SK-MEL-5 (cell line): ENCODE measurements at regions not wholly inside any gene's neighbourhood (a gene's known extent, or its start where the extent isn't known, plus 50 kb on each side); places are given as distances from the start of the nearest gene placed in this dataset.
A peak's percentile ranks its signal among the peaks of the same experiment; 100 is the strongest.

Experiments
- DNase-seq: peaks from one replicate; pipeline ENCODE4 v3.0.0-alpha.2; 2016; ENCODE audit warnings: low read depth, low spot score
- in situ Hi-C: cut with HindIII; loops from 2 replicates; pipeline ENCODE4 v1.10.0; 2016; ENCODE audit warnings: low sequenced_read_pairs, high pct_unique_total_duplicates, low pct_unique_long_range_greater_than_20kb

DNA sequence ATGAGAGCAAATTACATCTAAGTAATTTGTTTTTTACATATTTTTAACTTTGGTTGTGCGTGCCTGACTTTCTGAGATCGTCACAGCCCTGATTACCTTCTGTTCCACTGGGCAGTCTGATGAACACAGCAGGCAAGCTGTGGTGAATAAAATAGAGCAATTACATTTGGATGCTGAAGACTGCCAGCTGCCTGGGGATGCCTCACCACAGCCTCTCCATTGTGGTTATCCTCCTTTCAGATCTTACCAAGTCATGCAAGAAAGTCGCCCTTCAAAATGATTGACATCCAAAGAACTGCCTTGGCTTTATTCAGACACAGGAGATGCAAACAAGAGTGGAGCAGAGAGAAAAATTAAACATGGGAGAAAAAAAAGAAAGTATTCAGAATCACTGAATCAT lies 456.6 kb upstream of the TMPO start:
- DNase-seq = no peak
- in situ Hi-C loops = no loop called here

DNA sequence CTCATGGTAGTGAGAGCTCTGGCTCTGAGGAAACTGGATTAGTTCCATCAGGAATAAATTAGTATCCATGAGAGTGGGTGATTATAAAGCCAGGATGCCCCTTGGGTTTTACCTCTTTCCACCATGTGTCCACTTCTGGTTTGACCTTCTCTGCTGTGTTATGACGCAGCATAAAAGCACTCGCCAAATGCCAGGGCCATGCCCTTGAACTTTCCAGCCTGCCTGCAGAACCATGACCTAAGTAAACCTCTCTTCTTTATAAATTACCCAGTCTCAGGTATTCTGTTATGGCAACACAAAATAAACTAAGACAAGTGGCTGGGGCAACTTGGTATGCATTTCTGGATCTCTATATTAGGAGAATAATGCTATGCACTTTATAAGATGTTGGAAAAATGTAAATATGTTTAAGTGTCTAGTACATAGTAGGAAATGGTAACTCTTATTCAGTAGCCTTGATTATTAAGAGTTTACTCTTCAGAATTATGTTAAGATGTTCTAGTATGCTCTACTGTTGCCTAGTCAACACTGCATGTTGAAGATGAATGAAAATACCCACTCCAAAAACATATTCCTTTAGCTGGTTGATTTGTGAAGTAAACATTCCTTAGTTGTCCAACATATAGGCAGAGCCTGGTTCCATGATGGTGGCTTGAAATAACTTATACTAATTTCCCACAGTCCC lies 455.6 kb upstream of the TMPO start:
- no peak for DNase-seq
- in situ Hi-C loops = no loop called here

DNA sequence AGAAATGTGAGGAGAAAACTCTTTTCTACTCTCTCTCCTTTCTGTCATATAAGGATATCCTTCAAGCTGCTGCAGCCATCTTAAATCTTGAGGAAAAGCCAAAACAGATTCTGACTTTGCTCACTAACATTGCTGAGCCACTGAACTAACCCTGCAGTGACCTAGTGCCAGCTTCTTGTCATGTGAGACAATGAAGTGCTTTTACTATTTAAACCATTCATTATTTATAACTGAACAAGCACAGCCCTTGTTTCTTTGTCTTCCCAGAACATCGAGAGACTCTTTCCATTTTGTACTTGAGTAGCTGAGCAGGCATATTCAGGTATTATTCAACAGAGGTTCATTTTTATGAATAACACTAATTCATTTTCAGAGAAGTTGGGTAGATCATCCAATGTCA lies 455.0 kb upstream of the TMPO start:
- DNase-seq = peak; percentile 76
- in situ Hi-C loops = no loop called here

DNA sequence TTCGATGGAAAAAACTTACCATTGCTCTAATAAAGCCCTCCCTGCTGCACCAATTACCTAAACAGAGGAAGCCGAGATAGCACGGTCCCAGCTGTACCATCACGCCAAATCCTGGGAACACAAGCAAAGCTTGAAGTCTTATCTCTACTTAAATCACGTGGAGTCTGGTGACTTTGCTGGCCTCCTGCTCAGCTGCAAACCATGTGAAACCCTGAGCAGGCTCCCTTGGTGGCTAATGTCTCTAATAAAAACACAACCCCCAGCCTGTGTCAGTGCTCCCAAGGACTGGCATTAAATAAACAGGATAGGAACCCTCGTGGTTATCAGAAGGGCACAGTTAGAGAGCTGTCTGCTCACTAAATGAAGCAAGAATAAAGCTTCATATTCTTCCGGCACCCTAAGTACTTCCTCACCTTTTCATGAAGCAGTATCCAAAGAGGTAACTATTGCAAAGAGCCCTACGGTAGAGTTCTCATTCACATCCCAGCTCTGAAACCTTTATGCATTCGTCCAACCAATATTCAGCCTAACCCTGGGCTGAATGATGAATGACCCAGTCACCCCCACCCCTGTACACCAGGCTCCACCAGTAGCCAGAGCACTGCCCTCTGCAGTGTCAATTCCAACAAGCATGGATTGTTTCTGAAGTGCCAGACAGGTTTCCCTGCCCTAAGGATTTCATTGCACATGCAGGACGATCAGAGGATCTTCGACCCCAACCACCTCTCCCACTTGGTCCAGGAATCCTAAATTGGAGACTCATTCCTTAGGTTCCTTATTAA lies 452.7 kb upstream of the TMPO start:
- in situ Hi-C loops = no loop called here
- peak; percentile 80 for DNase-seq

DNA sequence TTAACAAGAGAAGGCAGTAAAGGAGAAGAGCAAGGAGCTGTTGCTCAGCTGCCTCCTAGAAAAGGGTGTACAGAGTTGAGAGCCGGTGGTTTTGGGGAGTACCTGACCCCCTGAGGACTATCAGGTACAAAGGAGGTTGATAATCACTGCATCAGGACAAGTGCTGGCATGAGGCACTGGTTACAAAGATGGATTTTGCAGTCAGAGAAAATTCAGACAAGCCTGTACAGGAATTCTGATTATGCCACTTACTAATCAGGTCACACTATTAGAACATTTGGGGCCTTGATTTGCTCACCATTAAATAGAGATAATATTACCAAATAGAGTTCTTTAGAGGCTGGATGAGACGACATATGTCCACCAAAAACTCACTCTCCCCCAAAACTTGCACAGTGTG lies 450.9 kb upstream of the TMPO start:
- in situ Hi-C loops = no loop called here
- no peak for DNase-seq

DNA sequence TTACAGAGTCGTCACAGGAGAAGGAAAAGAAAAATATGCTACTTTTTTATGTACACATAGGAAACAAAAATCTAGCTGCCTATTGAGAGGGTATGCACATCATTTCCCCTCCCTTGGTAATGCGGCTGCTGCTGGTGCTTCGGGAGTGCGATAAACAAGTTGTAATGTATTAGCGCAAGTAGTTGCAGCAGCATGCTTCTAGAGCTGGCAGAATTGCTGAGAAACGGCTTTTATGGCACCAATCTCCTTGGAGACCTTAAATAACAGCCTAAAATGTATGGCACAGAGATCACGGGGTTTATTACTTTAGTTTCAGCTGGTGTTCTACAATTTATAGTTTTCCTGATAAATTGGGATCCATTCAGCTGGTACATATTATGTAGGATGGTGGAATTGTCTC lies 447.6 kb upstream of the TMPO start:
- in situ Hi-C loops = no loop called here
- DNase-seq = no peak

DNA sequence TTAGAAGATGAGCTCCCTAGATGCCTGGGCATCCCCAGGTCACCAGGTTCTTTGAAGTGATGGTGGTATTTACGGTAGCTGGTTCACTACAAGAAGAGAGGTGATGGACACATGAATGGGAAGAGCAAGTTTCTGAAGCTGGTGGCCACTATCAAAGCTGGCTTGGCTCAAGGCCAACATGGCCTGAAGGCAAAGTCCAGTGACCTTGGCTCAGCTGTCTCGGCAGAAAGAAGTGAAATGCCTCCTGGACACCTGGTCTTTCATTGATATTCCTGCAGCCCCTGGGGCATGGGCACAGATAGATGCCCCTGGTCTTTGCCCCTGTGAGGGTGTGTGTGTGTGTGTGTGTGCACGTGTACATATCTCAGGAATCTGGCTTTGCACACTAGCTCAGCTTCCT lies 441.8 kb upstream of the TMPO start:
- DNase-seq = no peak

DNA sequence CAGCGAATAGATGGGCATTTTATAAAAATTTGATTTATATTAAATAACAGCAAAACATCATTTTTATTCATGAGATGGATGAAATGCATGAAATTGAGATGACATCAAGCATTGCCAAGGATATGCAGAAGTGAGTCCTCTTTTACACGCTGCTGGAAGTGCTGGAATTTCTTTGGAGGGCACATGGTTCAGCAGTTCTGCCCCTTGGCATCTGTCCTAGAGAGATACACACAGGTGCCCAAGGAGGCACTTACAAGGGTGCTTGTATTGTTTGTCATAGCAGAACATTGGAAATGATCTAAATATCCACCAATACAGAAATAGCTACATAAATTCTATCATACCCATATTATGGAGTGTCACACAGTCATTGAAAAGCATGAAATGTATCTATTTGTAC lies 441.1 kb upstream of the TMPO start:
- no peak for DNase-seq
- in situ Hi-C loops = no loop called here

More for the DNA sequence above, 441.8 kb upstream of the TMPO start:
- in situ Hi-C loops = no loop called here

DNA sequence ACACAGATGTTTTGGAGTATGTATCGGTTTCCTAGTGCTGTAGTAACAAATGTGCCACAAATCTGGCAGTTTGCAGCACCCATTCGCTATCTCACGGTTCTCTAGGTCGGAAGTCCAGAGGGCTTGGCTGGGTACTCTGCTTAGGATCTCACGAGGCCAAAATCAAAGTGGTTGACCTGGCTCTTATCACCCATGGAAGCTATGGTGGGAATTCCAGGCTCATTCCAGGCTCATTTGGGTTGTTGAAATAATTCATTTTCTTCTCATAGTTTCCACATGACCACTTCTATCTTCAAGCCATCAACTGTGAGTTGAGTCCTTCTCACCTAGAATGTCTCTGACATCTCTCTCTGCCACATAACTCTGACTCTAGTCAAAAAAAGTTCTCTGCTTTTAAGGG lies 431.0 kb upstream of the TMPO start:
- in situ Hi-C loops = no loop called here
- DNase-seq = no peak

DNA sequence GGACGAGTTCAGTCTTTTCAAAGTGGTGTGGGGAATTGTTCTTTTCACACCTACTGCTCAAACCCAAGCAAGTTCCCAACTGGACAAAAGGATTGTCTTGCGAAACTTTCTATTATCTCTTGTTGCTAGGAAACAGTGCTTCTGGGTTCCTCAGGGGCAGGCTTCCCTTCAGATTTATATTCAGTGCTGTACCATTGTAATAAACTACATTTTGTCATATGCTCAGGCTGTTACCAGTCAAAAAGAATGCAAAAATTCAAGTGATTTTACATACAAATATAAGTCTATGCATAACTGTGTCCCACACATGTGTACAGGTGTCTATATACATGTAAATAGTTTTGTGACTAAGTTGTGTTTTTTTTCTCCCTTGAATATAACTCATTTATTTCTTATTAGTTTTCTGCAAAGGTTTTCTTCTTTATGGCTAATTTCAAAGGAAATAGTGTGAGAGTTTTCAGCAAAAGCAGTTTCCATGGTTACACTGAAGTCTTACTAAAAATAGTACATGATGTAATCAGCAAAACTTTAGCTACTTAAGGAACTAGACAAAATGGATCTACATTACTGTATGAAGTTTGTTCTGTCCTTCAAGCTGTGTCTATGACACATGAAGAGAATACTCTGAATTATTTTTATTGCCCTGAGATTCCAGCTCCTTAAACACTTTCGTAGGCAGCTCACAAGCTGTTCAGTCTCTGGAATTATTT lies 430.2 kb upstream of the TMPO start:
- in situ Hi-C loops = no loop called here
- DNase-seq = no peak

DNA sequence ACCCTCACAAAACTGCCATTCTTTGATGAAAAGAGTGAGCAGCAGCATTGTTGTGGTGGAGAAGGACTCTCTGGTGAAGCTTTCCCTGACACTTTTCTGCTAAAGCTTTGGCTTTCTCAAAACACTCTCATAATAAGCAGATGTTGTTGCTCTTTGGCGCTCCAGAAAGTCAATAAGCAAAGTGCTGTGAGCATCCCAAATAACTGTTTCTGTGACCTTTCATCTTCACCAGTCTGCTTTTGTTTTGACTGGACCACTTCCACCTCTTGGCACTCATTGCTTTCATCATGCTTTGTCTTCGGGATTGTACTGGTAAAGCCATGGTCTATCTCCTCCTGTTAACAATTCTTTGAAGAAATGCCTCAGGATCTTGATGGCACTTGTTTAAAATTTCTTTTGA lies 424.7 kb upstream of the TMPO start:
- DNase-seq = no peak
- in situ Hi-C loops = no loop called here

DNA sequence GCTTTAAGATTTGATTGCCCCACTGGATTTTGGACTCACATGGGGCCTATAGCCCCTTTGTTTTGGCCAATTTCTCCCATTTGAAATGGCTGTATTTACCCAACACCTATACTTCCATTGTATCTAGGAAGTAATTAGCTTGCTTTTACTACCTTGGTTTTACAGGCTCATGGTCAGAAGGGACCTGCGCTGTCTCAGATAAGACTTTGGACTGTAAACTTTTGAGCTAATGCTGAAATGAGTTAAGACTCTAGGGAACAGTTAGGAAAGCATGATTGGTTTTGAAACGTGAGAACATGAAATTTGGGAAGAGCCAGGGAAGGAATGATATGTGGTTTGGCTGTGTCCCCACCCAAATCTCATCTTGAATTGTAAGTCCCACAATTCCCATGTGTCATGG lies 419.0 kb upstream of the TMPO start:
- in situ Hi-C loops = no loop called here
- no peak for DNase-seq

DNA sequence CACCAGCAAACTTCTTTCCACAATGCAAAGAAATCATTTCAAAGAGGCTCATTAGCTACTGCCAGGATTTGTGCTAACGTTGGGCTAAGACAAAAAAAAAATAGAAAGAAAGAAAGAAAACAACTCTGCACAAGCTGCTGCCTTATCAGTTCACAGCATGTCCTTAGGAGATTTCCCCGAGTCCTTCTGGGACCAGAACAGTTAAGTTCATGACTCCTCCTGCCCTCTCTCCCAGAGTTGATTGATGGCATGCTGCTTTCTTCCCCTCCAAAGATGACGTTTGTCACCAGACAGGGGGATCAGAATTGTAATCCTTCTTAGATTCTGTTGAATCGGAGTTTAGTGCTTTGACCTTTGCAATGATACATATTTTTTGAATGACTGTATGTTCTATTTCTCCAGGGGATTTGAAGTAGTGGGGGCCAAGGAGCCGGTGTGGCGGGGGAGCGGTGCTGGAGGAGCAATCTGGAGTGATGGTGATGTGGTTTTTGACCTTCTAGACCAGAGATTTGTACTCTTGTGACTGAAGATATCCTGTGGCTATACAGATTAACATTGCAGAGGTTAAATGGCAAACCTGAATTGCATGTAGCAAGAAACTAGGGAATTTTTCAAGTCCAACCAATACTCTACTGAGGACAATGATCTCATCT lies 409.2 kb upstream of the TMPO start:
- no peak for DNase-seq
- in situ Hi-C loops = no loop called here

DNA sequence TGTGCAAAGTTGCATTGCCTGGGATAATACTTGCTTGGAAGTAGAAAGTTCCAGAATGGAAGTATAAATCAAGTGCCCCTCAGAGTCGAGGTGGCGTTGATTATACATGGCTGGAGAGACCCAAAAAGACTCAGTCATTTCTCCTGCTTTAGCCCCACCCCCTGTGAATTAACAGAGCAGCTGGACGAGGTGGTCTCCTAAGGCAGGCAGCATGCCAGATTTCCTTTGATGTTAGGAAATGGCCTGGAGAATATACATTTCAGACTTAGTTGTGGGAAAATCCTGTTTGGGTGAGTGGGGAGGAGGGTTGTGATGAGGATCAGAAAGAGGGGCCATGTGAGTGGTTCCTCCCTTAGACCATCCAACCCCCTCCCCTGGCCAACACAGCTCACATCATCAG lies 406.1 kb upstream of the TMPO start:
- no peak for DNase-seq
- in situ Hi-C loops = no loop called here

DNA sequence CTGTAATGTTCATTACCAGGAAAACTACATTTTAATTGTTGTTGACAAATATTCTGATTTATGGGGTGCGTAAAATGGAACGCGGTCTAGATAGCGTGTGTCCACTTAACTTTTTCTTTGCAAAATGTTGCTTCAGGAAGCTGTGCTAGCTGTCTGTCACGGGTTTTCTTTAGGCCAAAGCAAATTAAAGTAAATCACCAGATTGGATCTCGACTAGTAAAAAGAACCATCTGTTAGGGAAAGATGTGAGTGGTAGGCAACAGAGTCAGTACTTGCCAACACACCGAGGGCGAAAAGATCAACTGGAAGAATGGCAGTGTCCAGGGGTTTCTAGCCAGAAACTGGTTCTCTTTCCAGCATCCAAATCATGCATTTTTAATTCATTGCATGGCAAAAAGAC lies 404.9 kb upstream of the TMPO start:
- in situ Hi-C loops = no loop called here
- no peak for DNase-seq

DNA sequence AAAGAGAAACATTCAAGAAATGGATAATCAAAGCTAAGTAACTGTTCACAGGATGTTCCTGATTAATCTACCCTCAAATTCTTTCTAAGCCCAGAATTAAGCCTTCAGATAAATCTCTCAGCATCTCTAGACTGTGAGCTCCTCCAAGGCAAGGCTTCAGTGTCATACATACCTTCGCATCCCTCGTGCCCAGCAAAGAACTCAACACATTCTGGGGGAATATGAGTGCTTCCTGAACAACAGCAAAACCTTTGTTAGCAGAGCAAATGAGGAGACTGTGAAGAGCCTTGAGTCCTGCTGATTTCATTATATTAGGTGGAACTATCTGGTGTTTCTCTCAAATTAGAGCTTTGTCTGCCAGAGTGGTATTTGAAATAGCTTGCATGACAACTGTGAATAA lies 401.8 kb upstream of the TMPO start:
- in situ Hi-C loops = no loop called here
- peak; percentile 14 for DNase-seq

DNA sequence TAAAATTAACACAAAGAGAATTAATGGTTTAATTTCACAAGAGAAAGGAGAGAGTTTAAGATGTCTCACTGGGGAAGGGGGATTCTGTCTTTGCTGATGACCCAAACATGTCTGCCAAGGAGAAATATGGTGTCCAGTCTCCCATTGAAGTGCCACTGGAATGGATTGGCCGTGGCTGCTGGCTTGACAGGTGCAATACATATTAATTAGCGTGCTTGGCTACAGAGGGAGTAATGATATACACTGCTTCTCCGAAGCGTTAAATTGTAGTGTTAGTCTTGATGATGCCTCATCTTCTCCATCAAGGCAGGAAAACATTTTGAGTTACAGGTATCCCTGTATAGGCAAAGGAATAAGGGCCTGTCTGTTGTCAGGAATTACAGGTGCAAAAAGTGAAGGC lies 393.4 kb upstream of the TMPO start:
- in situ Hi-C loops = no loop called here
- no peak for DNase-seq

DNA sequence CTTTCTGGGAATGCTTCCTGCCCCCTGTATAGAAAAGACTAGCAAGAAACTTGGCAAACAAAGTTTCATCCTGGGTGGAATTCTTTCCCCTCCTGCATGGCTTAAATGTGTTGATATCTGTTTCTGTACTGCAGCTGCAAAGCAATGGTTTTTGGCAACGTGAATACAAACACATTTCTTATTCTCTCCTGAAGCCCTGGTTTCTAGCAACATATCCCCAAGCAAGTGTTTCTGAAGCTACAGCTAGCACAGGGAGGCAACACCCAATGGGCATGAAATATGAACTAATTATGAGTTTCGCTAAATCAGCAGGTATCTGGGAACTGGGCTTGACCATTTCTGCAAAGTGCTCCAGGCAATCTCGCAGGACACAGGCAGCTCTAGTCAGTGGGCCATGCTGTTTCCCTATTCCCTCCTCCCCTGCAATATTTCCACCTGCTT lies 392.3 kb upstream of the TMPO start:
- DNase-seq = no peak
- in situ Hi-C loops = no loop called here
